GM23338 (cell line): ENCODE measurements at regions not wholly inside any gene's neighbourhood (a gene's known extent, or its start where the extent isn't known, plus 50 kb on each side); places are given as distances from the start of the nearest gene placed in this dataset.

ENCODE experiments used
- ATAC-seq: fragments of 200-7000 bp; cut with Tn5 transposase; 3 replicates; pipeline ENCODE4 v1.9.1; 2020
- DNase-seq: peaks from one replicate; pipeline ENCODE4 v3.0.0-alpha.2; 2015; ENCODE audit warnings: low spot score
- H2AFZ ChIP-seq: fragments of 200-600 bp; sonication (generic); 2 replicates; pipeline ENCODE4 v1.8.0; 2016; ENCODE audit warnings: antibody characterized with exemption, mild to moderate bottlenecking, moderate library complexity
- H3F3A ChIP-seq: fragments of 200-600 bp; sonication (generic); replicated peaks from 2 replicates; pipeline ENCODE4 v1.8.0; 2017; ENCODE audit warnings: antibody characterized with exemption, mixed run types, low read depth
- H3K27ac ChIP-seq: fragments of 200-600 bp; sonication (generic); 2 replicates; pipeline ENCODE4 v1.6.1; 2016; ENCODE audit warnings: low read depth
- H3K27me3 ChIP-seq: fragments of 200-600 bp; sonication (generic); 2 replicates; pipeline ENCODE4 v1.8.0; 2016; ENCODE audit warnings: mild to moderate bottlenecking, mixed run types, moderate library complexity; ENCODE audit not compliant: insufficient read depth
- H3K36me3 ChIP-seq: fragments of 200-600 bp; sonication (generic); 2 replicates; pipeline ENCODE4 v1.8.0; 2016; ENCODE audit warnings: mild to moderate bottlenecking; ENCODE audit not compliant: insufficient read depth
- H3K4me1 ChIP-seq: fragments of 200-600 bp; sonication (generic); 2 replicates; pipeline ENCODE4 v1.8.0; 2016; ENCODE audit warnings: mild to moderate bottlenecking, moderate library complexity; ENCODE audit not compliant: insufficient read depth
- H3K4me2 ChIP-seq: fragments of 200-600 bp; sonication (generic); 2 replicates; pipeline ENCODE4 v1.7.1; 2017; ENCODE audit warnings: mixed run types
- H3K4me3 ChIP-seq: fragments of 200-600 bp; sonication (generic); 2 replicates; pipeline ENCODE4 v1.6.1; 2016; ENCODE audit warnings: mixed run types
- H3K79me2 ChIP-seq: fragments of 200-600 bp; sonication (generic); replicated peaks from 2 replicates; pipeline ENCODE4 v1.8.0; 2017; ENCODE audit warnings: mild to moderate bottlenecking; ENCODE audit not compliant: insufficient read depth
- H3K9me2 ChIP-seq: fragments of 200-600 bp; sonication (generic); 2 replicates; pipeline ENCODE4 v1.8.0; 2017; ENCODE audit not compliant: insufficient read depth
- H4K20me1 ChIP-seq: fragments of 200-600 bp; sonication (generic); replicated peaks from 2 replicates; pipeline ENCODE4 v1.8.0; 2017; ENCODE audit warnings: mild to moderate bottlenecking; ENCODE audit not compliant: insufficient read depth
- H3K27ac Mint-ChIP-seq: 2 replicates; pipeline ENCODE4 v1.8.0; 2020; ENCODE audit warnings: inconsistent platforms, mild to moderate bottlenecking, moderate library complexity, mixed read lengths
- H3K27me3 Mint-ChIP-seq: 3 replicates; pipeline ENCODE4 v1.8.0; 2022; ENCODE audit warnings: low read depth, mild to moderate bottlenecking, moderate library complexity, mixed read lengths, inconsistent platforms; ENCODE audit not compliant: insufficient read depth, poor library complexity
- H3K36me3 Mint-ChIP-seq: 3 replicates; pipeline ENCODE4 v1.8.0; 2021; ENCODE audit warnings: low read depth, mild to moderate bottlenecking, inconsistent platforms, moderate library complexity, mixed read lengths
- H3K4me1 Mint-ChIP-seq: 3 replicates; pipeline ENCODE4 v1.8.0; 2020; ENCODE audit warnings: mild to moderate bottlenecking, inconsistent platforms, mixed read lengths
- H3K4me3 Mint-ChIP-seq: 3 replicates; pipeline ENCODE4 v1.8.0; 2021; ENCODE audit warnings: moderate library complexity, mild to moderate bottlenecking, inconsistent platforms, mixed read lengths
- H3K9me3 Mint-ChIP-seq: 3 replicates; pipeline ENCODE4 v1.8.0; 2020; ENCODE audit warnings: moderate library complexity, mild to moderate bottlenecking, inconsistent platforms, mixed read lengths
- CREB1 ChIP-seq: fragments of 250-450 bp; sonication (Bioruptor Pico); IDR thresholded peaks from 2 replicates; pipeline ENCODE4 v1.5.0; 2020; ENCODE audit warnings: low read depth, mild to moderate bottlenecking, moderate library complexity
- EZH2 ChIP-seq: fragments of 200-600 bp; sonication (generic); IDR thresholded peaks from one replicate; pipeline ENCODE4 v1.8.0; 2017; ENCODE audit warnings: antibody characterized with exemption, mild to moderate bottlenecking, low read depth; ENCODE audit not compliant: unreplicated experiment
- EZH2phosphoT487 ChIP-seq: fragments of 200-600 bp; sonication (generic); IDR thresholded peaks from one replicate; pipeline ENCODE4 v1.8.1; 2018; ENCODE audit warnings: antibody characterized with exemption; ENCODE audit not compliant: unreplicated experiment
- JUNB ChIP-seq: IDR thresholded peaks from one replicate; pipeline ENCODE4 v1.6.1; 2016; ENCODE audit warnings: antibody characterized with exemption; ENCODE audit not compliant: unreplicated experiment
- NANOG ChIP-seq: IDR thresholded peaks from 2 replicates; pipeline ENCODE4 v1.6.1; 2016; ENCODE audit warnings: antibody characterized with exemption, borderline replicate concordance
- POLR2AphosphoS5 ChIP-seq: IDR thresholded peaks from 2 replicates; pipeline ENCODE4 v1.6.1; 2016; ENCODE audit warnings: antibody characterized with exemption, low read depth
- STAT1 ChIP-seq: IDR thresholded peaks from one replicate; pipeline ENCODE4 v1.6.1; 2016; ENCODE audit warnings: antibody characterized with exemption; ENCODE audit not compliant: unreplicated experiment
- ZNF114 ChIP-seq: fragments of 250-450 bp; sonication (Bioruptor Pico); IDR thresholded peaks from 2 replicates; pipeline ENCODE4 v1.5.0; 2020; ENCODE audit warnings: mild to moderate bottlenecking, moderate library complexity
- ZNF331 ChIP-seq: fragments of 250-450 bp; sonication (Bioruptor Pico); IDR thresholded peaks from 2 replicates; pipeline ENCODE4 v1.5.0; 2020; ENCODE audit warnings: low read depth, mild to moderate bottlenecking, moderate library complexity
- TF ChIP-seq, protein P1 (sequence below): fragments of 250-450 bp; sonication (Bioruptor Pico); IDR thresholded peaks from 2 replicates; pipeline ENCODE4 v1.5.0; 2020; ENCODE audit warnings: mild to moderate bottlenecking, moderate library complexity
- TF ChIP-seq, protein P2 (sequence below): IDR thresholded peaks from one replicate; pipeline ENCODE4 v1.6.1; 2018; ENCODE audit warnings: antibody characterized with exemption; ENCODE audit not compliant: unreplicated experiment
- TF ChIP-seq, protein P3 (sequence below), 2 experiments: fragments of 200-600 bp in 1 of 2; sonication (generic) in 1 of 2; conservative IDR thresholded peaks; 2 replicates each; pipeline versions ENCODE4 v1.5.1 to v1.6.1; 2016 to 2017; ENCODE audit warnings: antibody characterized with exemption in 2 of 2, low read depth in 2 of 2, mild to moderate bottlenecking in 2 of 2, moderate library complexity in 1 of 2
- TF ChIP-seq, protein P4 (sequence below): IDR thresholded peaks from 2 replicates; pipeline ENCODE4 v1.6.1; 2016; ENCODE audit warnings: antibody characterized with exemption

DNA sequence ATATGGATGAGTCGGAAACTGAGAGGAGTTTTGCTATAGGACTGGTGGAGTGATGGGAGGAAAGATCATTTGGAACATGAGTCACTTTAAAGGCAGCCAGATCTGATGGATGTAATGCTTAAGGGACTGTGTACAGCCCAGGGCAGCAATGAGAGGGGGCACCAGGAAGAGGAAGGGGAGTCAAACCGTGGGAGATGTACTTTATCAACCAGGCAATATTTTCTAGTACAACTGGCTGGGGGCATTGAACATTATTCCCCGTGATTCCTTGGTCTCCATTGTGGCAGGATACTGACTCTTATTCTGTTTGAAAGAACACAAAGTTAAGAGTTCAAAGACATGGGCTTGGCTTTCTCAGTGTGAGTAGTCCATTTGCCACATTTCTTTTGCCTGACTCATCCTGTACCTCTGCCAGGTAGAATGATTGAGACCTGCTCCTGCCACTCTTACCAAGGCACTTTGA is 268.2 kb upstream of the NR5A2 start:
- Histone ChIP-seq H3K27ac (no peak overlapping the region), H3K9me2 (peaks cover 8% of the 10 kb centered on the region; the same call in 1 of the 2 replicates), H2AFZ (peak overlapping the region; percentile 57), H3K36me3 (no peaks in the 10 kb centered on the region), H3F3A (no peaks in the 10 kb centered on the region), H3K4me1 (peaks cover 8% of the 10 kb centered on the region; the same call in 1 of the 2 replicates), H3K4me3 (no peak overlapping the region), H3K79me2 (no peaks in the 10 kb centered on the region), H3K4me2 (no peak overlapping the region), H3K27me3 (no peaks in the 10 kb centered on the region), H4K20me1 (no peaks in the 10 kb centered on the region)
- no peak for ATAC-seq
- Mint-ChIP-seq H3K36me3 (no peaks in the 10 kb centered on the region), H3K27ac (no peak overlapping the region; the same call in 1 of the 2 replicates), H3K4me1 (peaks cover 9% of the 10 kb centered on the region; the same call in 2 of the 3 replicates), H3K4me3 (no peak overlapping the region), H3K9me3 (0 out of 3 replicates have a peak, but pooled peaks cover under 1% of the 10 kb centered on the region), H3K27me3 (peaks cover 4% of the 10 kb centered on the region)
- no peak for TF ChIP-seq EZH2
- TF ChIP-seq, protein P1, sequence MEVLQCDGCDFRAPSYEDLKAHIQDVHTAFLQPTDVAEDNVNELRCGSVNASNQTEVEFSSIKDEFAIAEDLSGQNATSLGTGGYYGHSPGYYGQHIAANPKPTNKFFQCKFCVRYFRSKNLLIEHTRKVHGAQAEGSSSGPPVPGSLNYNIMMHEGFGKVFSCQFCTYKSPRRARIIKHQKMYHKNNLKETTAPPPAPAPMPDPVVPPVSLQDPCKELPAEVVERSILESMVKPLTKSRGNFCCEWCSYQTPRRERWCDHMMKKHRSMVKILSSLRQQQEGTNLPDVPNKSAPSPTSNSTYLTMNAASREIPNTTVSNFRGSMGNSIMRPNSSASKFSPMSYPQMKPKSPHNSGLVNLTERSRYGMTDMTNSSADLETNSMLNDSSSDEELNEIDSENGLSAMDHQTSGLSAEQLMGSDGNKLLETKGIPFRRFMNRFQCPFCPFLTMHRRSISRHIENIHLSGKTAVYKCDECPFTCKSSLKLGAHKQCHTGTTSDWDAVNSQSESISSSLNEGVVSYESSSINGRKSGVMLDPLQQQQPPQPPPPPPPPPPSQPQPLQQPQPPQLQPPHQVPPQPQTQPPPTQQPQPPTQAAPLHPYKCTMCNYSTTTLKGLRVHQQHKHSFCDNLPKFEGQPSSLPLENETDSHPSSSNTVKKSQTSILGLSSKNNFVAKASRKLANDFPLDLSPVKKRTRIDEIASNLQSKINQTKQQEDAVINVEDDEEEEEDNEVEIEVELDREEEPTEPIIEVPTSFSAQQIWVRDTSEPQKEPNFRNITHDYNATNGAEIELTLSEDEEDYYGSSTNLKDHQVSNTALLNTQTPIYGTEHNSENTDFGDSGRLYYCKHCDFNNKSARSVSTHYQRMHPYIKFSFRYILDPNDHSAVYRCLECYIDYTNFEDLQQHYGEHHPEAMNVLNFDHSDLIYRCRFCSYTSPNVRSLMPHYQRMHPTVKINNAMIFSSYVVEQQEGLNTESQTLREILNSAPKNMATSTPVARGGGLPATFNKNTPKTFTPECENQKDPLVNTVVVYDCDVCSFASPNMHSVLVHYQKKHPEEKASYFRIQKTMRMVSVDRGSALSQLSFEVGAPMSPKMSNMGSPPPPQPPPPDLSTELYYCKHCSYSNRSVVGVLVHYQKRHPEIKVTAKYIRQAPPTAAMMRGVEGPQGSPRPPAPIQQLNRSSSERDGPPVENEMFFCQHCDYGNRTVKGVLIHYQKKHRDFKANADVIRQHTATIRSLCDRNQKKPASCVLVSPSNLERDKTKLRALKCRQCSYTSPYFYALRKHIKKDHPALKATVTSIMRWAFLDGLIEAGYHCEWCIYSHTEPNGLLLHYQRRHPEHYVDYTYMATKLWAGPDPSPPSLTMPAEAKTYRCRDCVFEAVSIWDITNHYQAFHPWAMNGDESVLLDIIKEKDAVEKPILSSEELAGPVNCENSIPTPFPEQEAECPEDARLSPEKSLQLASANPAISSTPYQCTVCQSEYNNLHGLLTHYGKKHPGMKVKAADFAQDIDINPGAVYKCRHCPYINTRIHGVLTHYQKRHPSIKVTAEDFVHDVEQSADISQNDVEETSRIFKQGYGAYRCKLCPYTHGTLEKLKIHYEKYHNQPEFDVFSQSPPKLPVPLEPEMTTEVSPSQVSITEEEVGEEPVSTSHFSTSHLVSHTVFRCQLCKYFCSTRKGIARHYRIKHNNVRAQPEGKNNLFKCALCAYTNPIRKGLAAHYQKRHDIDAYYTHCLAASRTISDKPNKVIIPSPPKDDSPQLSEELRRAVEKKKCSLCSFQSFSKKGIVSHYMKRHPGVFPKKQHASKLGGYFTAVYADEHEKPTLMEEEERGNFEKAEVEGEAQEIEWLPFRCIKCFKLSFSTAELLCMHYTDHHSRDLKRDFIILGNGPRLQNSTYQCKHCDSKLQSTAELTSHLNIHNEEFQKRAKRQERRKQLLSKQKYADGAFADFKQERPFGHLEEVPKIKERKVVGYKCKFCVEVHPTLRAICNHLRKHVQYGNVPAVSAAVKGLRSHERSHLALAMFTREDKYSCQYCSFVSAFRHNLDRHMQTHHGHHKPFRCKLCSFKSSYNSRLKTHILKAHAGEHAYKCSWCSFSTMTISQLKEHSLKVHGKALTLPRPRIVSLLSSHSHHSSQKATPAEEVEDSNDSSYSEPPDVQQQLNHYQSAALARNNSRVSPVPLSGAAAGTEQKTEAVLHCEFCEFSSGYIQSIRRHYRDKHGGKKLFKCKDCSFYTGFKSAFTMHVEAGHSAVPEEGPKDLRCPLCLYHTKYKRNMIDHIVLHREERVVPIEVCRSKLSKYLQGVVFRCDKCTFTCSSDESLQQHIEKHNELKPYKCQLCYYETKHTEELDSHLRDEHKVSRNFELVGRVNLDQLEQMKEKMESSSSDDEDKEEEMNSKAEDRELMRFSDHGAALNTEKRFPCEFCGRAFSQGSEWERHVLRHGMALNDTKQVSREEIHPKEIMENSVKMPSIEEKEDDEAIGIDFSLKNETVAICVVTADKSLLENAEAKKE (CRISPR knock-in tag): no peak
- TF ChIP-seq ZNF114 (CRISPR knock-in tag): no peak
- no peak for TF ChIP-seq POLR2AphosphoS5
- TF ChIP-seq STAT1: no peak
- TF ChIP-seq CREB1 (CRISPR knock-in tag): no peak
- no peak for TF ChIP-seq ZNF331 (CRISPR knock-in tag)
- no peak for TF ChIP-seq NANOG
- TF ChIP-seq, protein P2, sequence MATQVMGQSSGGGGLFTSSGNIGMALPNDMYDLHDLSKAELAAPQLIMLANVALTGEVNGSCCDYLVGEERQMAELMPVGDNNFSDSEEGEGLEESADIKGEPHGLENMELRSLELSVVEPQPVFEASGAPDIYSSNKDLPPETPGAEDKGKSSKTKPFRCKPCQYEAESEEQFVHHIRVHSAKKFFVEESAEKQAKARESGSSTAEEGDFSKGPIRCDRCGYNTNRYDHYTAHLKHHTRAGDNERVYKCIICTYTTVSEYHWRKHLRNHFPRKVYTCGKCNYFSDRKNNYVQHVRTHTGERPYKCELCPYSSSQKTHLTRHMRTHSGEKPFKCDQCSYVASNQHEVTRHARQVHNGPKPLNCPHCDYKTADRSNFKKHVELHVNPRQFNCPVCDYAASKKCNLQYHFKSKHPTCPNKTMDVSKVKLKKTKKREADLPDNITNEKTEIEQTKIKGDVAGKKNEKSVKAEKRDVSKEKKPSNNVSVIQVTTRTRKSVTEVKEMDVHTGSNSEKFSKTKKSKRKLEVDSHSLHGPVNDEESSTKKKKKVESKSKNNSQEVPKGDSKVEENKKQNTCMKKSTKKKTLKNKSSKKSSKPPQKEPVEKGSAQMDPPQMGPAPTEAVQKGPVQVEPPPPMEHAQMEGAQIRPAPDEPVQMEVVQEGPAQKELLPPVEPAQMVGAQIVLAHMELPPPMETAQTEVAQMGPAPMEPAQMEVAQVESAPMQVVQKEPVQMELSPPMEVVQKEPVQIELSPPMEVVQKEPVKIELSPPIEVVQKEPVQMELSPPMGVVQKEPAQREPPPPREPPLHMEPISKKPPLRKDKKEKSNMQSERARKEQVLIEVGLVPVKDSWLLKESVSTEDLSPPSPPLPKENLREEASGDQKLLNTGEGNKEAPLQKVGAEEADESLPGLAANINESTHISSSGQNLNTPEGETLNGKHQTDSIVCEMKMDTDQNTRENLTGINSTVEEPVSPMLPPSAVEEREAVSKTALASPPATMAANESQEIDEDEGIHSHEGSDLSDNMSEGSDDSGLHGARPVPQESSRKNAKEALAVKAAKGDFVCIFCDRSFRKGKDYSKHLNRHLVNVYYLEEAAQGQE: no peak
- TF ChIP-seq, protein P3, sequence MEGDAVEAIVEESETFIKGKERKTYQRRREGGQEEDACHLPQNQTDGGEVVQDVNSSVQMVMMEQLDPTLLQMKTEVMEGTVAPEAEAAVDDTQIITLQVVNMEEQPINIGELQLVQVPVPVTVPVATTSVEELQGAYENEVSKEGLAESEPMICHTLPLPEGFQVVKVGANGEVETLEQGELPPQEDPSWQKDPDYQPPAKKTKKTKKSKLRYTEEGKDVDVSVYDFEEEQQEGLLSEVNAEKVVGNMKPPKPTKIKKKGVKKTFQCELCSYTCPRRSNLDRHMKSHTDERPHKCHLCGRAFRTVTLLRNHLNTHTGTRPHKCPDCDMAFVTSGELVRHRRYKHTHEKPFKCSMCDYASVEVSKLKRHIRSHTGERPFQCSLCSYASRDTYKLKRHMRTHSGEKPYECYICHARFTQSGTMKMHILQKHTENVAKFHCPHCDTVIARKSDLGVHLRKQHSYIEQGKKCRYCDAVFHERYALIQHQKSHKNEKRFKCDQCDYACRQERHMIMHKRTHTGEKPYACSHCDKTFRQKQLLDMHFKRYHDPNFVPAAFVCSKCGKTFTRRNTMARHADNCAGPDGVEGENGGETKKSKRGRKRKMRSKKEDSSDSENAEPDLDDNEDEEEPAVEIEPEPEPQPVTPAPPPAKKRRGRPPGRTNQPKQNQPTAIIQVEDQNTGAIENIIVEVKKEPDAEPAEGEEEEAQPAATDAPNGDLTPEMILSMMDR (conservative IDR thresholded peaks at IDR 0.05; ENCODE audit: low read depth in 2 of 2): no peak
- TF ChIP-seq EZH2phosphoT487: no peak
- TF ChIP-seq JUNB: no peak
- TF ChIP-seq, protein P4, sequence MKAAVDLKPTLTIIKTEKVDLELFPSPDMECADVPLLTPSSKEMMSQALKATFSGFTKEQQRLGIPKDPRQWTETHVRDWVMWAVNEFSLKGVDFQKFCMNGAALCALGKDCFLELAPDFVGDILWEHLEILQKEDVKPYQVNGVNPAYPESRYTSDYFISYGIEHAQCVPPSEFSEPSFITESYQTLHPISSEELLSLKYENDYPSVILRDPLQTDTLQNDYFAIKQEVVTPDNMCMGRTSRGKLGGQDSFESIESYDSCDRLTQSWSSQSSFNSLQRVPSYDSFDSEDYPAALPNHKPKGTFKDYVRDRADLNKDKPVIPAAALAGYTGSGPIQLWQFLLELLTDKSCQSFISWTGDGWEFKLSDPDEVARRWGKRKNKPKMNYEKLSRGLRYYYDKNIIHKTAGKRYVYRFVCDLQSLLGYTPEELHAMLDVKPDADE: no peak
- no peak for DNase-seq
